Mucosa of rectum (tissue), 2 donors: ENCODE measurements at regions not wholly inside any gene's neighbourhood (a gene's known extent, or its start where the extent isn't known, plus 50 kb on each side); places are given as distances from the start of the nearest gene placed in this dataset.
"Not testable (repeated sequence)": the region's sequence is repeated elsewhere in the genome, so short reads cannot be mapped to it uniquely, and the experiment has no call there.

Experiments used
- H3K27ac ChIP-seq, 2 donors: one replicate each; pipeline ENCODE4 v1.7.0; 2013; ENCODE audit warnings: inconsistent platforms in 2 of 2, low read depth in 2 of 2, low read length in 2 of 2
- H3K27me3 ChIP-seq, 2 donors: one replicate each; pipeline ENCODE4 v1.7.0; 2013; ENCODE audit warnings: low read length in 2 of 2; ENCODE audit not compliant: control insufficient read depth in 2 of 2, insufficient read depth in 2 of 2
- H3K36me3 ChIP-seq, 2 donors: one replicate each; pipeline ENCODE4 v1.7.0; 2013; ENCODE audit warnings: low read length in 2 of 2; ENCODE audit not compliant: control insufficient read depth in 2 of 2, insufficient read depth in 2 of 2
- H3K4me1 ChIP-seq, 2 donors: one replicate each; pipeline ENCODE4 v1.7.0; 2013; ENCODE audit warnings: low read length in 2 of 2, mild to moderate bottlenecking in 1 of 2; ENCODE audit not compliant: control insufficient read depth in 2 of 2, insufficient read depth in 2 of 2
- H3K4me3 ChIP-seq, 2 donors: one replicate each; pipeline ENCODE4 v1.7.0; 2013; ENCODE audit warnings: low read length in 2 of 2
- H3K9ac ChIP-seq, 2 donors: one replicate each; pipeline ENCODE4 v1.7.0; 2013; ENCODE audit warnings: low read length in 2 of 2, low read depth in 1 of 2, mild to moderate bottlenecking in 1 of 2
- H3K9me3 ChIP-seq, 2 donors: one replicate each; pipeline ENCODE4 v1.7.0; 2013; ENCODE audit warnings: low read length in 2 of 2; ENCODE audit not compliant: control insufficient read depth in 2 of 2
- donor health status: healthy.
- donor health status: Normal muscosa, but diverticular disease.

GRCh38 chr18:76611750-76612045 lies 116.7 kb upstream of the ZNF516 start:
- H3K9ac ChIP-seq, H3K27ac ChIP-seq, H3K9me3 ChIP-seq, H3K36me3 ChIP-seq, H3K27me3 ChIP-seq, H3K4me1 ChIP-seq, H3K4me3 ChIP-seq: not testable (repeated sequence)

GRCh38 chr18:76610933-76611749 lies 116.1 kb upstream of the ZNF516 start:
- Histone ChIP-seq H3K27ac (no peak overlapping the region), H3K4me1 (no peaks in the 10 kb centered on the region), H3K9me3 (no peaks in the 10 kb centered on the region), H3K4me3 (no peak overlapping the region), H3K9ac (no peak overlapping the region), H3K36me3 (no peaks in the 10 kb centered on the region), H3K27me3 (no peaks in the 10 kb centered on the region)

- H3K27me3 ChIP-seq = no peaks in the 10 kb centered on the region
- no peak overlapping the region for H3K9ac ChIP-seq
- no peaks in the 10 kb centered on the region for H3K36me3 ChIP-seq
- no peaks in the 10 kb centered on the region for H3K4me1 ChIP-seq
- no peak overlapping the region for H3K27ac ChIP-seq
- no peak overlapping the region for H3K4me3 ChIP-seq
- H3K9me3 ChIP-seq = no peaks in the 10 kb centered on the region
These were observed 115.0 kb upstream of the ZNF516 start for GRCh38 chr18:76610012-76610411.

GRCh38 chr18:76605341-76605929 lies 110.4 kb upstream of the ZNF516 start:
- Histone ChIP-seq H3K9ac (no peak overlapping the region), H3K27me3 (no peaks in the 10 kb centered on the region), H3K9me3 (no peaks in the 10 kb centered on the region), H3K4me1 (no peaks in the 10 kb centered on the region), H3K36me3 (no peaks in the 10 kb centered on the region), H3K27ac (no peak overlapping the region), H3K4me3 (no peak overlapping the region)

- H3K9me3 ChIP-seq = no peaks in the 10 kb centered on the region
- no peaks in the 10 kb centered on the region for H3K4me1 ChIP-seq
- H3K36me3 ChIP-seq = no peaks in the 10 kb centered on the region
- no peaks in the 10 kb centered on the region for H3K27me3 ChIP-seq
- no peak overlapping the region for H3K4me3 ChIP-seq
- H3K9ac ChIP-seq = no peak overlapping the region
- H3K27ac ChIP-seq = no peak overlapping the region
These were observed 109.8 kb upstream of the ZNF516 start for GRCh38 chr18:76604935-76605240.

GRCh38 chr18:76604108-76604934 lies 109.3 kb upstream of the ZNF516 start:
- Histone ChIP-seq H3K4me3 (no peak overlapping the region), H3K4me1 (no peaks in the 10 kb centered on the region), H3K9ac (no peak overlapping the region), H3K27me3 (no peaks in the 10 kb centered on the region), H3K9me3 (no peaks in the 10 kb centered on the region), H3K36me3 (no peaks in the 10 kb centered on the region), H3K27ac (no peak overlapping the region)

GRCh38 chr18:76602191-76602590 lies 107.1 kb upstream of the ZNF516 start:
- Histone ChIP-seq H3K4me3 (no peak overlapping the region), H3K4me1 (no peaks in the 10 kb centered on the region), H3K27me3 (no peaks in the 10 kb centered on the region), H3K9me3 (no peaks in the 10 kb centered on the region), H3K36me3 (no peaks in the 10 kb centered on the region), H3K27ac (no peak overlapping the region), H3K9ac (no peak overlapping the region)

- not testable (repeated sequence) for H3K9ac ChIP-seq, H3K36me3 ChIP-seq, H3K27ac ChIP-seq, H3K4me1 ChIP-seq, H3K9me3 ChIP-seq, H3K4me3 ChIP-seq, H3K27me3 ChIP-seq
These were observed 105.0 kb upstream of the ZNF516 start for GRCh38 chr18:76600076-76600475.

GRCh38 chr18:76594966-76595365 lies 99.9 kb upstream of the ZNF516 start:
- Histone ChIP-seq H3K9ac (no peak overlapping the region), H3K27me3 (no peaks in the 10 kb centered on the region), H3K9me3 (no peaks in the 10 kb centered on the region), H3K4me3 (no peak overlapping the region), H3K4me1 (no peaks in the 10 kb centered on the region), H3K27ac (no peak overlapping the region), H3K36me3 (no peaks in the 10 kb centered on the region)

- H3K4me1 ChIP-seq = no peaks in the 10 kb centered on the region
- H3K27me3 ChIP-seq = no peaks in the 10 kb centered on the region
- no peaks in the 10 kb centered on the region for H3K9me3 ChIP-seq
- H3K27ac ChIP-seq = no peak overlapping the region
- no peak overlapping the region for H3K9ac ChIP-seq
- no peaks in the 10 kb centered on the region for H3K36me3 ChIP-seq
- H3K4me3 ChIP-seq = no peak overlapping the region
These were observed 98.8 kb upstream of the ZNF516 start for GRCh38 chr18:76593843-76594242.
